Smooth muscle cell (in vitro differentiated cells): ENCODE measurements at regions not wholly inside any gene's neighbourhood (a gene's known extent, or its start where the extent isn't known, plus 50 kb on each side); places are given as distances from the start of the nearest gene placed in this dataset.

ENCODE experiments used
- DNase-seq: peaks from one replicate; lab custom pipeline; 2025; ENCODE audit not compliant: unreplicated experiment; lab: John Stamatoyannopoulos, UW
- H2AFZ ChIP-seq: fragments of 200-600 bp; sonication (generic); 2 replicates; pipeline ENCODE4 v1.6.0; 2016; ENCODE audit warnings: antibody characterized with exemption, low read depth, mild to moderate bottlenecking
- H3F3A ChIP-seq: fragments of 200-600 bp; sonication (generic); 2 replicates; pipeline ENCODE4 v1.6.0; 2017; ENCODE audit warnings: antibody characterized with exemption, low read depth
- H3K27ac ChIP-seq: fragments of 200-600 bp; sonication (generic); 2 replicates; pipeline ENCODE4 v1.5.1; 2016; ENCODE audit warnings: low read depth, mild to moderate bottlenecking
- H3K27me3 ChIP-seq: fragments of 200-600 bp; sonication (generic); 2 replicates; pipeline ENCODE4 v1.6.1; 2016; ENCODE audit warnings: low read depth, mild to moderate bottlenecking
- H3K36me3 ChIP-seq: fragments of 200-600 bp; sonication (generic); 2 replicates; pipeline ENCODE4 v1.5.1; 2016; ENCODE audit warnings: low read depth
- H3K4me1 ChIP-seq: fragments of 200-600 bp; sonication (generic); 2 replicates; pipeline ENCODE4 v1.5.1; 2016; ENCODE audit warnings: low read depth
- H3K4me2 ChIP-seq: fragments of 200-600 bp; sonication (generic); 2 replicates; pipeline ENCODE4 v1.6.0; 2016; ENCODE audit warnings: mild to moderate bottlenecking
- H3K4me3 ChIP-seq: fragments of 200-600 bp; sonication (generic); 2 replicates; pipeline ENCODE4 v1.5.1; 2016; ENCODE audit warnings: mild to moderate bottlenecking
- H3K79me2 ChIP-seq: fragments of 200-600 bp; sonication (generic); 2 replicates; pipeline ENCODE4 v1.6.0; 2016; ENCODE audit warnings: low read depth, mild to moderate bottlenecking
- H3K9ac ChIP-seq: fragments of 200-600 bp; sonication (generic); 2 replicates; pipeline ENCODE4 v1.6.0; 2016; ENCODE audit warnings: low read depth
- H3K9me3 ChIP-seq: fragments of 200-600 bp; sonication (generic); replicated peaks from 2 replicates; pipeline ENCODE4 v1.5.1; 2016; ENCODE audit warnings: low read depth
- H4K20me1 ChIP-seq: fragments of 200-600 bp; sonication (generic); 2 replicates; pipeline ENCODE4 v1.6.0; 2016; ENCODE audit warnings: low read depth
- CTCF ChIP-seq: fragments of 200-600 bp; sonication (generic); IDR thresholded peaks from 2 replicates; pipeline ENCODE4 v1.5.1; 2017; ENCODE audit warnings: borderline replicate concordance, mild to moderate bottlenecking, antibody characterized with exemption; ENCODE audit not compliant: insufficient read depth, poor library complexity, severe bottlenecking
- WGBS: methylation state at CpG from one replicate; pipeline ENCODE4 v1.1.7; 2016; ENCODE audit warnings: low lambda C conversion rate; 5-methylcytosine and 5-hydroxymethylcytosine counted together

- Histone ChIP-seq H3K9ac (no peak overlapping the region), H3K4me2 (peak overlapping the region; percentile 22), H3K9me3 (no peaks in the 10 kb centered on the region), H3K79me2 (no peaks in the 10 kb centered on the region), H4K20me1 (no peaks in the 10 kb centered on the region), H3K27ac (peak overlapping the region; percentile 11), H3F3A (no peaks in the 10 kb centered on the region), H3K4me1 (no peaks in the 10 kb centered on the region), H3K27me3 (no peaks in the 10 kb centered on the region), H2AFZ (peak overlapping the region; percentile 79), H3K36me3 (no peaks in the 10 kb centered on the region), H3K4me3 (no peak overlapping the region)
- DNase-seq, result no peak
- 16% methylated on average over 2 of the region's 2 CpGs for WGBS
- no peak for TF ChIP-seq CTCF
Measured at GRCh38 chr3:96465521-96465920, 348.9 kb upstream of the EPHA6 start.

GRCh38 chr3:96466441-96466840 is 348.0 kb upstream of the EPHA6 start:
- Histone ChIP-seq H3F3A (no peaks in the 10 kb centered on the region), H3K27ac (peak overlapping the region; percentile 11), H3K27me3 (no peaks in the 10 kb centered on the region), H3K4me3 (no peak overlapping the region), H3K79me2 (no peaks in the 10 kb centered on the region), H3K36me3 (no peaks in the 10 kb centered on the region), H3K4me2 (peak overlapping the region; percentile 54), H3K4me1 (no peaks in the 10 kb centered on the region), H2AFZ (peak overlapping the region; percentile 79), H3K9me3 (no peaks in the 10 kb centered on the region), H4K20me1 (no peaks in the 10 kb centered on the region), H3K9ac (no peak overlapping the region)
- DNase-seq, result no peak
- no peak for TF ChIP-seq CTCF
- 32% methylated on average over 4 of the region's 4 CpGs for WGBS

GRCh38 chr3:96467639-96468038 is 346.8 kb upstream of the EPHA6 start:
- Histone ChIP-seq H3K27ac (no peak overlapping the region), H3K4me1 (no peaks in the 10 kb centered on the region), H3K27me3 (no peaks in the 10 kb centered on the region), H3K9me3 (no peaks in the 10 kb centered on the region), H3K4me2 (no peak overlapping the region), H3F3A (no peaks in the 10 kb centered on the region), H3K36me3 (no peaks in the 10 kb centered on the region), H3K4me3 (no peak overlapping the region), H4K20me1 (no peaks in the 10 kb centered on the region), H3K79me2 (no peaks in the 10 kb centered on the region), H2AFZ (no peak overlapping the region), H3K9ac (no peak overlapping the region)
- no peak for TF ChIP-seq CTCF
- DNase-seq, result no peak
- 91% methylated on average over 8 of the region's 8 CpGs for WGBS

GRCh38 chr3:96478496-96478895 is 335.9 kb upstream of the EPHA6 start:
- H3K36me3 ChIP-seq, result no peaks in the 10 kb centered on the region
- H3K27ac ChIP-seq, result no peak overlapping the region
- no peaks in the 10 kb centered on the region for H3K9me3 ChIP-seq
- H4K20me1 ChIP-seq, result no peaks in the 10 kb centered on the region
- no peak overlapping the region for H3K4me3 ChIP-seq
- no peak overlapping the region for H2AFZ ChIP-seq
- no peak for DNase-seq
- no peak for TF ChIP-seq CTCF
- H3K4me2 ChIP-seq, result no peak overlapping the region
- no peaks in the 10 kb centered on the region for H3K4me1 ChIP-seq
- H3K27me3 ChIP-seq, result no peaks in the 10 kb centered on the region
- no peak overlapping the region for H3K9ac ChIP-seq
- H3F3A ChIP-seq, result no peaks in the 10 kb centered on the region
- no peaks in the 10 kb centered on the region for H3K79me2 ChIP-seq
